SK-N-SH treated with all-trans-retinoic acid at 6 μM for 48 hours (cell line): ENCODE measurements at regions not wholly inside any gene's neighbourhood (a gene's known extent, or its start where the extent isn't known, plus 50 kb on each side); places are given as distances from the start of the nearest gene placed in this dataset.

ENCODE experiments used
- ATAC-seq: fragments of 200-7000 bp; cut with Tn5 transposase; 3 replicates; pipeline ENCODE4 v1.9.1; 2020; ENCODE audit warnings: mild to moderate bottlenecking, moderate library complexity
- ARNTL ChIP-seq: fragments of 450-650 bp; formaldehyde crosslinking; IDR thresholded peaks from 2 replicates; pipeline ENCODE4 v1.5.0; 2020; ENCODE audit warnings: low read depth, mild to moderate bottlenecking, moderate library complexity, borderline replicate concordance
- CSDC2 ChIP-seq: fragments of 250-450 bp; sonication (Bioruptor Pico); IDR thresholded peaks from 2 replicates; pipeline ENCODE4 v1.5.0; 2020; ENCODE audit warnings: mild to moderate bottlenecking, moderate library complexity
- CSRNP3 ChIP-seq: fragments of 250-450 bp; sonication (Bioruptor Pico); IDR thresholded peaks from 2 replicates; pipeline ENCODE4 v1.5.1; 2021; ENCODE audit warnings: mild to moderate bottlenecking, moderate library complexity
- ESRRG ChIP-seq: fragments of 250-450 bp; sonication (Bioruptor Pico); IDR thresholded peaks from 2 replicates; pipeline ENCODE4 v1.6.1; 2021; ENCODE audit warnings: mild to moderate bottlenecking
- ISL1 ChIP-seq: fragments of 250-450 bp; sonication (Bioruptor Pico); IDR thresholded peaks from 2 replicates; pipeline ENCODE4 v2.1.2; 2022; ENCODE audit warnings: mild to moderate bottlenecking, moderate library complexity
- OSR1 ChIP-seq: fragments of 250-450 bp; sonication (Bioruptor Pico); IDR thresholded peaks from 2 replicates; pipeline ENCODE4 v1.8.0; 2022; ENCODE audit warnings: moderate library complexity, mild to moderate bottlenecking, inconsistent platforms
- PATZ1 ChIP-seq: fragments of 250-450 bp; sonication (Bioruptor Pico); IDR thresholded peaks from 2 replicates; pipeline ENCODE4 v1.8.0; 2020; ENCODE audit warnings: mild to moderate bottlenecking, moderate library complexity, borderline replicate concordance
- POU6F1 ChIP-seq: fragments of 250-450 bp; sonication (Bioruptor Pico); IDR thresholded peaks from 2 replicates; pipeline ENCODE4 v1.8.0; 2021; ENCODE audit warnings: low read depth, mild to moderate bottlenecking, moderate library complexity, borderline replicate concordance
- PPARA ChIP-seq: fragments of 250-450 bp; sonication (Bioruptor Pico); IDR thresholded peaks from 2 replicates; pipeline ENCODE4 v1.5.0; 2020; ENCODE audit warnings: mild to moderate bottlenecking, borderline replicate concordance
- RARB ChIP-seq: fragments of 250-450 bp; sonication (Bioruptor Pico); IDR thresholded peaks from 2 replicates; pipeline ENCODE4 v1.8.0; 2021; ENCODE audit warnings: mild to moderate bottlenecking, moderate library complexity
- SNAI2 ChIP-seq: fragments of 250-450 bp; sonication (Bioruptor Pico); IDR thresholded peaks from 2 replicates; pipeline ENCODE4 v1.5.0; 2020; ENCODE audit warnings: mild to moderate bottlenecking, moderate library complexity
- TCF4 ChIP-seq: fragments of 250-450 bp; sonication (Bioruptor Pico); IDR thresholded peaks from 2 replicates; pipeline ENCODE4 v1.8.0; 2021; ENCODE audit warnings: mild to moderate bottlenecking, moderate library complexity, borderline replicate concordance
- TOX ChIP-seq: fragments of 250-450 bp; sonication (Bioruptor Pico); IDR thresholded peaks from 2 replicates; pipeline ENCODE4 v1.8.0; 2021; ENCODE audit warnings: mild to moderate bottlenecking, moderate library complexity, borderline replicate concordance
- ZFP30 ChIP-seq: fragments of 450-650 bp; formaldehyde crosslinking; IDR thresholded peaks from 2 replicates; pipeline ENCODE4 v1.5.0; 2022; ENCODE audit warnings: mild to moderate bottlenecking, moderate library complexity
- ZNF565 ChIP-seq: fragments of 450-650 bp; formaldehyde crosslinking; conservative IDR thresholded peaks from 2 replicates; pipeline ENCODE4 v1.5.0; 2020; ENCODE audit warnings: low read depth, mild to moderate bottlenecking, moderate library complexity
- ZNF70 ChIP-seq: fragments of 450-650 bp; formaldehyde crosslinking; IDR thresholded peaks from 2 replicates; pipeline ENCODE4 v1.5.0; 2020; ENCODE audit warnings: mild to moderate bottlenecking, moderate library complexity
- TF ChIP-seq, protein P1 (sequence below): fragments of 250-450 bp; sonication (Bioruptor Pico); IDR thresholded peaks from 2 replicates; pipeline ENCODE4 v1.5.1; 2020; ENCODE audit warnings: low read depth, mild to moderate bottlenecking, moderate library complexity
- TF ChIP-seq, protein P2 (sequence below): fragments of 250-450 bp; sonication (Bioruptor Pico); IDR thresholded peaks from 2 replicates; pipeline ENCODE4 v1.5.0; 2020; ENCODE audit warnings: mild to moderate bottlenecking, moderate library complexity

DNA sequence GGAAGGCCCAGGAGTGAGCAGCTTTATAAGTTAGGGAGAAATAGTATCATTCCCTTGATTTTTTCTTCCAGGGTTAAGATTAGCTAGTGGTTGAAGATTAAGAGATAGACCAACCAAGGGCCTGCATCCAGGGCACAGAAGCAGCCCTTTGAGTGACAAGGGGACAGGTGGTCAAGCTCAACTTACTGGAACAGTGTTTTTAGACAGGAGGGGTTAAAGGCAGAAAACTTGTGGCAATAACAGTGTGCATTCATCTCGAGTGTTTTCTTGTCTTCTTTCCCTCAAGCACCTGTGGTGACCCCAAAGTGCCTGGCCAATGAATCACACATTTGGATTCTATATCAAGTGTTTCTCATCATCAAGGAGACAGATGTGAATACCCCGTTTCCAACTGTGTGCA lies 267.5 kb downstream of the PDCD6IP start:
- no peak for ATAC-seq
- no peak for TF ChIP-seq OSR1
- no peak for TF ChIP-seq TOX (CRISPR knock-in tag)
- TF ChIP-seq ISL1 (CRISPR knock-in tag) = no peak
- no peak for TF ChIP-seq RARB (CRISPR knock-in tag)

GRCh38 chr3:34066328-34066727 lies 267.9 kb downstream of the PDCD6IP start:
- ATAC-seq = no peak
- no peak for TF ChIP-seq POU6F1 (CRISPR knock-in tag)
- no peak for TF ChIP-seq PPARA
- TF ChIP-seq ARNTL (CRISPR knock-in tag) = no peak
- TF ChIP-seq ZNF70 (CRISPR knock-in tag) = no peak
- TF ChIP-seq SNAI2 (CRISPR knock-in tag) = no peak

GRCh38 chr3:34066999-34067398 lies 268.6 kb downstream of the PDCD6IP start:
- TF ChIP-seq POU6F1 (CRISPR knock-in tag) = no peak
- TF ChIP-seq, protein P1, sequence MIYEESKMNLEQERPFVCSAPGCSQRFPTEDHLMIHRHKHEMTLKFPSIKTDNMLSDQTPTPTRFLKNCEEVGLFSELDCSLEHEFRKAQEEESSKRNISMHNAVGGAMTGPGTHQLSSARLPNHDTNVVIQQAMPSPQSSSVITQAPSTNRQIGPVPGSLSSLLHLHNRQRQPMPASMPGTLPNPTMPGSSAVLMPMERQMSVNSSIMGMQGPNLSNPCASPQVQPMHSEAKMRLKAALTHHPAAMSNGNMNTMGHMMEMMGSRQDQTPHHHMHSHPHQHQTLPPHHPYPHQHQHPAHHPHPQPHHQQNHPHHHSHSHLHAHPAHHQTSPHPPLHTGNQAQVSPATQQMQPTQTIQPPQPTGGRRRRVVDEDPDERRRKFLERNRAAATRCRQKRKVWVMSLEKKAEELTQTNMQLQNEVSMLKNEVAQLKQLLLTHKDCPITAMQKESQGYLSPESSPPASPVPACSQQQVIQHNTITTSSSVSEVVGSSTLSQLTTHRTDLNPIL (CRISPR knock-in tag) = no peak
- TF ChIP-seq SNAI2 (CRISPR knock-in tag) = no peak
- no peak for TF ChIP-seq ZFP30 (CRISPR knock-in tag)
- no peak for TF ChIP-seq TCF4
- no peak for TF ChIP-seq RARB (CRISPR knock-in tag)
- TF ChIP-seq CSRNP3 = no peak
- TF ChIP-seq, protein P2, sequence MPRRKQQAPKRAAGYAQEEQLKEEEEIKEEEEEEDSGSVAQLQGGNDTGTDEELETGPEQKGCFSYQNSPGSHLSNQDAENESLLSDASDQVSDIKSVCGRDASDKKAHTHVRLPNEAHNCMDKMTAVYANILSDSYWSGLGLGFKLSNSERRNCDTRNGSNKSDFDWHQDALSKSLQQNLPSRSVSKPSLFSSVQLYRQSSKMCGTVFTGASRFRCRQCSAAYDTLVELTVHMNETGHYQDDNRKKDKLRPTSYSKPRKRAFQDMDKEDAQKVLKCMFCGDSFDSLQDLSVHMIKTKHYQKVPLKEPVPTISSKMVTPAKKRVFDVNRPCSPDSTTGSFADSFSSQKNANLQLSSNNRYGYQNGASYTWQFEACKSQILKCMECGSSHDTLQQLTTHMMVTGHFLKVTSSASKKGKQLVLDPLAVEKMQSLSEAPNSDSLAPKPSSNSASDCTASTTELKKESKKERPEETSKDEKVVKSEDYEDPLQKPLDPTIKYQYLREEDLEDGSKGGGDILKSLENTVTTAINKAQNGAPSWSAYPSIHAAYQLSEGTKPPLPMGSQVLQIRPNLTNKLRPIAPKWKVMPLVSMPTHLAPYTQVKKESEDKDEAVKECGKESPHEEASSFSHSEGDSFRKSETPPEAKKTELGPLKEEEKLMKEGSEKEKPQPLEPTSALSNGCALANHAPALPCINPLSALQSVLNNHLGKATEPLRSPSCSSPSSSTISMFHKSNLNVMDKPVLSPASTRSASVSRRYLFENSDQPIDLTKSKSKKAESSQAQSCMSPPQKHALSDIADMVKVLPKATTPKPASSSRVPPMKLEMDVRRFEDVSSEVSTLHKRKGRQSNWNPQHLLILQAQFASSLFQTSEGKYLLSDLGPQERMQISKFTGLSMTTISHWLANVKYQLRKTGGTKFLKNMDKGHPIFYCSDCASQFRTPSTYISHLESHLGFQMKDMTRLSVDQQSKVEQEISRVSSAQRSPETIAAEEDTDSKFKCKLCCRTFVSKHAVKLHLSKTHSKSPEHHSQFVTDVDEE (CRISPR knock-in tag) = no peak
- no peak for TF ChIP-seq ZNF565 (CRISPR knock-in tag)
- no peak for TF ChIP-seq CSDC2
- TF ChIP-seq PATZ1 (CRISPR knock-in tag) = no peak
- no peak for TF ChIP-seq ISL1 (CRISPR knock-in tag)
- no peak for TF ChIP-seq OSR1
- no peak for TF ChIP-seq ESRRG (CRISPR knock-in tag)
- ATAC-seq = no peak
